MCF 10A (cell line): ENCODE measurements at regions not wholly inside any gene's neighbourhood (a gene's known extent, or its start where the extent isn't known, plus 50 kb on each side); places are given as distances from the start of the nearest gene placed in this dataset.

Source experiments
- BruUV-seq: library from RNA; stranded (reverse); fragments of 400-500 nt; replicated peaks from 2 replicates; lab custom pipeline; 2021; lab: Mats Ljungman, UMichigan
- CTCF ChIA-PET: fragments of 300-600 bp; sonication (Branson Sonifier 250); formaldehyde crosslinking; extraction: SDS; loops from one replicate; lab custom pipeline; 2021; ENCODE audit warnings: antibody characterized with exemption, inconsistent platforms; lab: Yijun Ruan, JAX
- POLR2A ChIA-PET: fragments of 300-600, 350-650 bp; sonication (Branson Sonifier 250); formaldehyde crosslinking; extraction: SDS; loops from one replicate; lab custom pipeline; 2020; ENCODE audit warnings: antibody characterized with exemption, inconsistent platforms; lab: Yijun Ruan, JAX
- DNase-seq: peaks from one replicate; pipeline ENCODE4 v3.0.0-alpha.2; 2018; ENCODE audit not compliant: unreplicated experiment
- H3K27ac Mint-ChIP-seq: one replicate; pipeline ENCODE4 v1.8.0; 2022; ENCODE audit warnings: mild to moderate bottlenecking, low read depth, mixed read lengths; ENCODE audit not compliant: unreplicated experiment
- H3K27me3 Mint-ChIP-seq: one replicate; pipeline ENCODE4 v1.8.0; 2022; ENCODE audit warnings: mixed read lengths; ENCODE audit not compliant: insufficient read depth, unreplicated experiment
- H3K36me3 Mint-ChIP-seq: one replicate; pipeline ENCODE4 v1.8.0; 2022; ENCODE audit warnings: mild to moderate bottlenecking, moderate library complexity, mixed read lengths; ENCODE audit not compliant: insufficient read depth, unreplicated experiment
- H3K4me1 Mint-ChIP-seq: one replicate; pipeline ENCODE4 v1.8.0; 2022; ENCODE audit warnings: mixed read lengths; ENCODE audit not compliant: insufficient read depth, unreplicated experiment
- H3K4me3 Mint-ChIP-seq: one replicate; pipeline ENCODE4 v1.8.0; 2022; ENCODE audit warnings: mild to moderate bottlenecking, moderate library complexity, mixed read lengths; ENCODE audit not compliant: unreplicated experiment
- H3K9me3 Mint-ChIP-seq: one replicate; pipeline ENCODE4 v1.8.0; 2022; ENCODE audit warnings: mixed read lengths; ENCODE audit not compliant: unreplicated experiment
- intact Hi-C: fragments of 100-400 bp; cut with micrococcal nuclease; formaldehyde crosslinking; loops from 2 replicates; pipeline ENCODE4 v1.14.1; 2022
- TF ChIP-seq, protein P1 (sequence below): fragments of 200-600 bp; IDR thresholded peaks from one replicate; pipeline ENCODE4 v1.8.0; 2022; ENCODE audit warnings: antibody characterized with exemption, mild to moderate bottlenecking; ENCODE audit not compliant: unreplicated experiment

- intact Hi-C loops = no loop called here
- H3K4me3 Mint-ChIP-seq = no peak overlapping the region
- no peaks in the 10 kb centered on the region for H3K27me3 Mint-ChIP-seq
- DNase-seq = no peak
- H3K4me1 Mint-ChIP-seq = no peaks in the 10 kb centered on the region
- TF ChIP-seq, protein P1, sequence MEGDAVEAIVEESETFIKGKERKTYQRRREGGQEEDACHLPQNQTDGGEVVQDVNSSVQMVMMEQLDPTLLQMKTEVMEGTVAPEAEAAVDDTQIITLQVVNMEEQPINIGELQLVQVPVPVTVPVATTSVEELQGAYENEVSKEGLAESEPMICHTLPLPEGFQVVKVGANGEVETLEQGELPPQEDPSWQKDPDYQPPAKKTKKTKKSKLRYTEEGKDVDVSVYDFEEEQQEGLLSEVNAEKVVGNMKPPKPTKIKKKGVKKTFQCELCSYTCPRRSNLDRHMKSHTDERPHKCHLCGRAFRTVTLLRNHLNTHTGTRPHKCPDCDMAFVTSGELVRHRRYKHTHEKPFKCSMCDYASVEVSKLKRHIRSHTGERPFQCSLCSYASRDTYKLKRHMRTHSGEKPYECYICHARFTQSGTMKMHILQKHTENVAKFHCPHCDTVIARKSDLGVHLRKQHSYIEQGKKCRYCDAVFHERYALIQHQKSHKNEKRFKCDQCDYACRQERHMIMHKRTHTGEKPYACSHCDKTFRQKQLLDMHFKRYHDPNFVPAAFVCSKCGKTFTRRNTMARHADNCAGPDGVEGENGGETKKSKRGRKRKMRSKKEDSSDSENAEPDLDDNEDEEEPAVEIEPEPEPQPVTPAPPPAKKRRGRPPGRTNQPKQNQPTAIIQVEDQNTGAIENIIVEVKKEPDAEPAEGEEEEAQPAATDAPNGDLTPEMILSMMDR = no peak
- POLR2A ChIA-PET = no interaction called here
- CTCF ChIA-PET = interaction anchor here (0.6 to 1.1 kb wide), 2 partner anchors 9 to 14 kb away, joined by 3 read pairs; no protein-coding TSS in a partner anchor
- no peak overlapping the region for H3K27ac Mint-ChIP-seq
- H3K9me3 Mint-ChIP-seq = no peaks in the 10 kb centered on the region
- BruUV-seq = no TSS peak
- H3K36me3 Mint-ChIP-seq = no peaks in the 10 kb centered on the region
Observed at GRCh38 chr6:56327946-56328727, 80.8 kb upstream of the COL21A1 start.

DNA sequence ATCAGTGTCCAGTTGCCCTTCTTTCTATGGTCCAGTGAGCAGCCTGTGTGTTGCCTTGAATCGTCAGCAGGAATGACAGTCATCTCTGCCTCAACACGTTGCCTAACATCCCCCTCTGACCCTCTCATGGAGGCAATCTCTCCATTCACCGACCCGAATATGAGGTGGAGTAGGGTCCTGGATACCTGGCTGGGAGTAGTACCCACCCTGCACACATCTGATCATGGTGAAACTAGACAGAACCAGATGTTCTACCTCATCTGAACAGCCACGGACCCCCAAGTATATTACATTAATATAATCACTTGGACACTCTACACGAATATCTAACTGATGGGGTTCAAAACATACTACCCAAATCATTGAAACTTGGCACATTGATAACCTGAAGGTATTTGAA, 77.0 kb upstream of the COL21A1 start:
- ChIA-PET POLR2A (no interaction called here), CTCF (no interaction called here)
- intact Hi-C loops = no loop called here
- Mint-ChIP-seq H3K27ac (no peak overlapping the region), H3K4me1 (no peaks in the 10 kb centered on the region), H3K36me3 (no peaks in the 10 kb centered on the region), H3K27me3 (no peaks in the 10 kb centered on the region), H3K4me3 (no peak overlapping the region), H3K9me3 (peaks cover 6% of the 10 kb centered on the region)
- TF ChIP-seq, protein P1 = no peak
- BruUV-seq = no TSS peak
- DNase-seq = no peak

DNA sequence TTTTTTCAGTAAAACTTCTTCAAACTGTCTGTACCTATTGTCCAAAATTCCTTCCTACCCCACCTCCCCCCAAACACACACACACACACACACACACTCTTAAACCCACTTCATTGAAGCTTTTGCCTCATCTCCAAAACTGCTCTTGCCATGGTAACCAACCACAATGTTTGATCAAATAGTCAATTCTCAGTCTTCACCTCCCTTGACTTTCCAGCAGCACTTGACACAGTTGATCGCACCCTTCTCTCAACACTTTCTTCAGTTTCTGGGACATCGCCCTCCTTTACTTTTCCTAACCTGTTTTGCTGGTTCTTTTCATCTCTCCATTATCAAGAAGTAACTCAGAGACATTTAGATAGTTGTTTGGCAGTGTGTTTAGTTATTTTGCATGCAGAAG, 71.5 kb upstream of the COL21A1 start:
- Mint-ChIP-seq H3K9me3 (peaks cover 6% of the 10 kb centered on the region), H3K27me3 (no peaks in the 10 kb centered on the region), H3K27ac (no peak overlapping the region), H3K4me1 (no peaks in the 10 kb centered on the region), H3K36me3 (no peaks in the 10 kb centered on the region), H3K4me3 (no peak overlapping the region)
- ChIA-PET POLR2A (interaction anchor here (0.7 kb wide), 1 partner anchor 16 kb away, joined by 3 read pairs; no protein-coding TSS in a partner anchor), CTCF (interaction anchor here (0.6 to 1.0 kb wide), 4 partner anchors 9 to 376 kb away, joined by 3 to 4 read pairs (median 3); no protein-coding TSS in a partner anchor)
- DNase-seq = no peak
- TF ChIP-seq, protein P1 = no peak
- no TSS peak for BruUV-seq
- intact Hi-C loops = no loop called here

DNA sequence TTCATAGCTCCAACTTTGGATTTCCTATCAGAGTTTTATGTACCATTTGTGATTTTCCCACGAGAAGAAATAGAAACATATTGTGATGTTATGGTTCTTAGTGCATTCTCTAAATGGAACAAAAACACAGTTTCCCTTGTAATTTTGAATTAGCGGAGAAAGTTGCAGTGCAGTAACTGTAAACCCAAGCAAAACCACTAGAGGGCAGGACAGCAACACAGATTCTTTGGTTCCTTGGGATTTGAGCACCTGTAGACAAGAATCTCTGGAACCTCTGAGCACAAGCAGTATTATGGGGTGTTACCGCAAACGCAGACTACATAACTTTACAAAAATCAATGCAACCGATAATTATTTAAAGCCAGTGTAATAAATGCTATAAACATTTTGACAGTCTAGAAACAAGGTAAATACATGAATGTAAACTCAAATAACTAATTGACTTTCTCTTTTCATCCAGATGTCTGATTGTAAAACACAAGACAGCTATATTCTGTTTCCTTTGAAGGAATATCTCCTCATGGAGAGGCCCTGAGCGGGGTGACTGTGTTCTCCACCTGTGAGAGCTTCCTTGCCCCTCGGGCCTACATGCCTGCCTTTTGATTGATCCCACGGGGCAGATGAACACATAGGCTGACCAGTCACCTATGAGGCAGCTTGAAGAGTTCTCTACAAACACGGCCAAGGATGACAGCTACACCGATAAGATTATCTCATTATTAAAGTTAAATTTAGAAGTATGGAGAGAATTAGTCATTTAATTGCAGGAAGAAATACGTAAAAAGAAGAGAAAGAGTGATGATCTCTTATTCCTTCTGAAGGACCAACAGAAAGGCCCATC, 67.5 kb upstream of the COL21A1 start:
- H3K27me3 Mint-ChIP-seq = no peaks in the 10 kb centered on the region
- no peaks in the 10 kb centered on the region for H3K36me3 Mint-ChIP-seq
- no TSS peak for BruUV-seq
- CTCF ChIA-PET = interaction anchor here (0.6 to 1.8 kb wide), 30 partner anchors 8 to 1739 kb away, joined by 3 to 12 read pairs (median 4); no protein-coding TSS in a partner anchor
- POLR2A ChIA-PET = interaction anchor here (0.6 kb wide), 1 partner anchor 20 kb away, joined by 3 read pairs; no protein-coding TSS in a partner anchor
- H3K4me1 Mint-ChIP-seq = no peaks in the 10 kb centered on the region
- TF ChIP-seq, protein P1 = peak; percentile 87
- peak; percentile 65 for DNase-seq
- no peak overlapping the region for H3K4me3 Mint-ChIP-seq
- intact Hi-C loops = loop anchor here (1.0 to 2.0 kb wide), 3 partner anchors 44 to 278 kb away; no protein-coding TSS in a partner anchor
- no peaks in the 10 kb centered on the region for H3K9me3 Mint-ChIP-seq
- H3K27ac Mint-ChIP-seq = no peak overlapping the region
